ENCODE measurements at regions not wholly inside any gene's neighbourhood (a gene's known extent, or its start where the extent isn't known, plus 50 kb on each side); places are given as distances from the start of the nearest gene placed in this dataset.

DNA sequence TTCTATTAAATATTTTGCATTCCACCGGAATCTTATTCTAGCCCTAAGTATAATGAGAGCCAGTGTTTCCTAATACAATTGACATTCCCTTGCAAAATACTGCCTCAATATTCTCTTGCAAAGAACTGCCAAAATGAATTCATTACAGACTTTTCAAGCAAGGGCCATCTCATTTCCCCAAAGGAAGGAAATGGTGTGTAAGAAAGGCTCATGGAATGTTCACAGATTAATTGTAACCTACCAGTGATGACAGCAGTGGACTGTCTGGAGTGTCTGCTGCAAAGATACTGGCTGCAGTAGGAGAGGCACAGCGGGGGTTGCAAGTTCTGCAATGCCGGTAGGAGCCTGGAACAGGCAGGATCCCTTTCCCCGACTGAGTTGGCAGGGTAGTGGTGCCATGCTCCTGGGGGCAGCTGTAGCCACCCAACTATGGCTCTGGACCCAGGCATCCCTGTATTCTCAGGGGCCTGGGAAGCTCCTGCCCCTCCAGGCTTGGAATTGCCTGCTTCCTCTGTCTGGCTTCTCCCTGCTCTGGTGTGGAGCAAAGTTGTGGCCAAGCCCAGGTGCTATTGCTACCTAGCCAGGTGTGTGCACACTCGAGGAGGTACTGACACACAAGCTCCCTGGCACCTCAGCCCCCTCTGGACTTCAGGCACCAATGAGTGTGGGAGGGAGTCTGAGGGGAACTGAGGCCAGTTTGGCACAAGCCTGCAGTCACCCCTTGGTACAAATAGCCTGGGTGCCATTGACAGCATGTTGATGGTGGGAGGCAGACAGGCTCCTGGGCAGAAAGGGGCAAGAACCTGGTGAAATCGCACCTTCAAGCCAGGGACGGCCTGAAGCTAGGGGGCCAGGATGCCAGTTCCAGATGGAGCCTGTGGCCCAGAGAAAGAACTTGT, 1371.0 kb downstream of the KCNT2 start:
- no peak for DNase-seq
- H3K27ac Mint-ChIP-seq: no peak overlapping the region
- Histone ChIP-seq H3K27ac (ENCODE audit: low read depth, low read length) (no peak overlapping the region), H3K9me3 (ENCODE audit: low read length) (no peaks in the 10 kb centered on the region), H3K4me1 (ENCODE audit: insufficient read depth, low read length) (no peaks in the 10 kb centered on the region), H3K36me3 (ENCODE audit: insufficient read depth, low read length) (no peaks in the 10 kb centered on the region), H3K4me3 (ENCODE audit: low read length) (no peak overlapping the region), H3K27me3 (ENCODE audit: insufficient read depth, low read length, poor library complexity, severe bottlenecking) (no peaks in the 10 kb centered on the region)
- POLR2A ChIA-PET: no interaction called here
- H3K27me3 Mint-ChIP-seq: no peaks in the 10 kb centered on the region
- H3K4me3 Mint-ChIP-seq: no peak overlapping the region
- no peaks in the 10 kb centered on the region for H3K36me3 Mint-ChIP-seq
- CTCF ChIA-PET: no interaction called here
- no peaks in the 10 kb centered on the region for H3K4me1 Mint-ChIP-seq
- H3K9me3 Mint-ChIP-seq: no peaks in the 10 kb centered on the region

- no peaks in the 10 kb centered on the region for H3K27me3 ChIP-seq (ENCODE audit: insufficient read depth, low read length, poor library complexity, severe bottlenecking)
- Mint-ChIP-seq H3K9me3 (peaks cover 0 to 6% (median 1%) of the 10 kb centered on the region in 5 donors), H3K4me3 (no peak overlapping the region), H3K36me3 (no peaks in the 10 kb centered on the region), H3K4me1 (no peaks in the 10 kb centered on the region), H3K27me3 (no peaks in the 10 kb centered on the region), H3K27ac (no peak overlapping the region)
- no peaks in the 10 kb centered on the region for H3K9me3 ChIP-seq (ENCODE audit: low read length)
- no peaks in the 10 kb centered on the region for H3K36me3 ChIP-seq (ENCODE audit: insufficient read depth, low read length)
- no peak for DNase-seq
- H3K4me1 ChIP-seq (ENCODE audit: insufficient read depth, low read length): no peaks in the 10 kb centered on the region
- POLR2A ChIA-PET: no interaction called here
- H3K27ac ChIP-seq (ENCODE audit: low read depth, low read length): no peak overlapping the region
- CTCF ChIA-PET: no interaction called here
- H3K4me3 ChIP-seq (ENCODE audit: low read length): no peak overlapping the region
Measured at GRCh38 chr1:195218428-195219212, 1389.6 kb downstream of the KCNT2 start.

GRCh38 chr1:195202241-195202640, 1406.0 kb downstream of the KCNT2 start:
- Mint-ChIP-seq H3K4me3 (no peak overlapping the region), H3K27me3 (no peaks in the 10 kb centered on the region), H3K36me3 (no peaks in the 10 kb centered on the region), H3K27ac (no peak overlapping the region), H3K9me3 (no peaks in the 10 kb centered on the region), H3K4me1 (peaks cover 0 to 7% (median 7%) of the 10 kb centered on the region in 3 donors)
- H3K27ac ChIP-seq (ENCODE audit: low read depth, low read length): no peak overlapping the region
- ChIA-PET POLR2A (no interaction called here), CTCF (no interaction called here)
- no peaks in the 10 kb centered on the region for H3K4me1 ChIP-seq (ENCODE audit: insufficient read depth, low read length)
- no peak for DNase-seq
- H3K27me3 ChIP-seq (ENCODE audit: insufficient read depth, low read length, poor library complexity, severe bottlenecking): no peaks in the 10 kb centered on the region
- H3K4me3 ChIP-seq (ENCODE audit: low read length): no peak overlapping the region
- H3K36me3 ChIP-seq (ENCODE audit: insufficient read depth, low read length): no peaks in the 10 kb centered on the region
- H3K9me3 ChIP-seq (ENCODE audit: low read length): no peaks in the 10 kb centered on the region

- ChIA-PET CTCF (no interaction called here), POLR2A (no interaction called here)
- no peaks in the 10 kb centered on the region for H3K27me3 Mint-ChIP-seq
- H3K27ac Mint-ChIP-seq: no peak overlapping the region
- Histone ChIP-seq H3K27ac (ENCODE audit: low read depth, low read length) (no peak overlapping the region), H3K27me3 (ENCODE audit: insufficient read depth, low read length, poor library complexity, severe bottlenecking) (no peaks in the 10 kb centered on the region), H3K36me3 (ENCODE audit: insufficient read depth, low read length) (no peaks in the 10 kb centered on the region), H3K4me1 (ENCODE audit: insufficient read depth, low read length) (no peaks in the 10 kb centered on the region), H3K4me3 (ENCODE audit: low read length) (no peak overlapping the region), H3K9me3 (ENCODE audit: low read length) (no peaks in the 10 kb centered on the region)
- no peak overlapping the region for H3K4me3 Mint-ChIP-seq
- no peaks in the 10 kb centered on the region for H3K9me3 Mint-ChIP-seq
- H3K4me1 Mint-ChIP-seq: peaks cover 8 to 20% (median 18%) of the 10 kb centered on the region in 3 donors
- H3K36me3 Mint-ChIP-seq: no peaks in the 10 kb centered on the region
- DNase-seq: no peak
Measured at GRCh38 chr1:195200772-195201171, 1407.5 kb downstream of the KCNT2 start.

GRCh38 chr1:195197116-195197515, 1411.1 kb downstream of the KCNT2 start:
- Mint-ChIP-seq H3K27ac (no peak overlapping the region), H3K36me3 (no peaks in the 10 kb centered on the region), H3K9me3 (peaks cover 0 to 2% (median 0%) of the 10 kb centered on the region in 5 donors), H3K4me1 (peaks cover 16 to 36% (median 28%) of the 10 kb centered on the region in 3 donors), H3K27me3 (peaks cover 0 to 1% of the 10 kb centered on the region in 2 donors), H3K4me3 (no peak overlapping the region)
- ChIA-PET POLR2A (no interaction called here), CTCF (no interaction called here)
- Histone ChIP-seq H3K36me3 (ENCODE audit: insufficient read depth, low read length) (no peaks in the 10 kb centered on the region), H3K27me3 (ENCODE audit: insufficient read depth, low read length, poor library complexity, severe bottlenecking) (no peaks in the 10 kb centered on the region), H3K27ac (ENCODE audit: low read depth, low read length) (no peak overlapping the region), H3K9me3 (ENCODE audit: low read length) (no peaks in the 10 kb centered on the region), H3K4me3 (ENCODE audit: low read length) (no peak overlapping the region), H3K4me1 (ENCODE audit: insufficient read depth, low read length) (no peaks in the 10 kb centered on the region)
- no peak for DNase-seq

DNA sequence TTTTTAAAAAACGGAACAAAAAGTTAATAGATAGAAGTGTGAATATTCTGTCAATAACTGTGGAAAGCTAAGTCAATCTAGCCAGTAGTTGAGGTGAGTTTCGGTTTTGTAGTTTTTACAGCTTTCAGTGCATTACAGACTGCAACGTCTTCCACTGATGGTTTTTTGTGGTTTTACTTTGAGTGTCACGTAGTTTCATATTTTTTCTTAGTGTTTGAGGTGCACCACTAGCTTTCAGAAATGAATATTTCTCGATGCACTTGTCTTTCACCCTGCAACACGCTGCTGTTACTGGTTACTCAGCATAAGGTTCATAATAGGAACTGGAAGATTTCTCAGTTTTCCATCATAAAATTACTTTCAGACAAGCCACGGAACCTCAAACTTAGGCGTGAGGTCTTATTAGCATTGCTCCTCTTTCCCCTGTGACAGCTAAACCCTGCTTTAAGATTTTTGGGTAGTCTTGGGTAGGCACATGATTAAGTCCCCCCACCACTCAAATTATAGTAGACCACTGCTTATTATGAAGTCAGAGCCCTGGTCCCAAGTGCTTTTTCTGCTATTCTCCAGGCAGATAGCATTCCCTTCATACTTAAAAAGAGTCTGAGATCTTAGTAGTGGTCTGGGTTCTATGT, 1412.7 kb downstream of the KCNT2 start:
- Mint-ChIP-seq H3K4me3 (peak overlapping the region; percentile 70 to 84 (median 80)), H3K4me1 (peaks cover 16 to 39% (median 28%) of the 10 kb centered on the region in 3 donors), H3K27ac (peak overlapping the region; percentile 21 to 83 (median 68)), H3K9me3 (peaks cover 0 to 2% (median 0%) of the 10 kb centered on the region in 5 donors), H3K36me3 (peaks cover 0 to 1% (median 0%) of the 10 kb centered on the region in 3 donors), H3K27me3 (peaks cover 0 to 1% of the 10 kb centered on the region in 2 donors)
- Histone ChIP-seq H3K27ac (ENCODE audit: low read depth, low read length) (no peak overlapping the region), H3K9me3 (ENCODE audit: low read length) (no peaks in the 10 kb centered on the region), H3K4me3 (ENCODE audit: low read length) (no peak overlapping the region), H3K27me3 (ENCODE audit: insufficient read depth, low read length, poor library complexity, severe bottlenecking) (no peaks in the 10 kb centered on the region), H3K4me1 (ENCODE audit: insufficient read depth, low read length) (no peaks in the 10 kb centered on the region), H3K36me3 (ENCODE audit: insufficient read depth, low read length) (no peaks in the 10 kb centered on the region)
- CTCF ChIA-PET: no interaction called here
- POLR2A ChIA-PET: no interaction called here
- peak in 1 of 5 donors; percentile 4 for DNase-seq

DNA sequence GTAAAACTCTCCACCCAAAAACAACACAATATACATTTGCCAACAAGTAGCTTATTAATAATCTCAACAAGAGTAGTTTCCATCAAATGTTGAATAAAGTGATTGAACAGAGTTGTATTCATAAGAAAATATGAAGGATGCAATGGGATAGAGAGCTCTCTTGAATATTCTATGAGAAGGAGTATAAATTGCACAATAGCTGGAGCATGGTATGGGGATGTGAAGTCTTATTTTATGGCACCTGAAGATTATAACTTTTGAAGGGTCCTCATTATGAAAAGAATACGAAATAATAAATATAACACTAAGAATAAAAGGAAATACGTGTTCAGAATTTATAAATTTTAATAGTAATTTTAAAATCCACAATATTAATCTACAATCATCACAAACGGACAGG, 1415.1 kb downstream of the KCNT2 start:
- no peak overlapping the region for H3K4me3 ChIP-seq (ENCODE audit: low read length)
- ChIA-PET POLR2A (no interaction called here), CTCF (no interaction called here)
- Mint-ChIP-seq H3K9me3 (peaks cover 0 to 2% (median 0%) of the 10 kb centered on the region in 5 donors), H3K4me3 (no peak overlapping the region), H3K4me1 (peaks cover 16 to 39% (median 28%) of the 10 kb centered on the region in 3 donors), H3K27ac (no peak overlapping the region), H3K36me3 (peaks cover 0 to 1% (median 0%) of the 10 kb centered on the region in 3 donors), H3K27me3 (peaks cover 0 to 1% of the 10 kb centered on the region in 2 donors)
- H3K27ac ChIP-seq (ENCODE audit: low read depth, low read length): no peak overlapping the region
- no peaks in the 10 kb centered on the region for H3K36me3 ChIP-seq (ENCODE audit: insufficient read depth, low read length)
- no peaks in the 10 kb centered on the region for H3K4me1 ChIP-seq (ENCODE audit: insufficient read depth, low read length)
- no peak for DNase-seq
- no peaks in the 10 kb centered on the region for H3K27me3 ChIP-seq (ENCODE audit: insufficient read depth, low read length, poor library complexity, severe bottlenecking)
- H3K9me3 ChIP-seq (ENCODE audit: low read length): no peaks in the 10 kb centered on the region

DNA sequence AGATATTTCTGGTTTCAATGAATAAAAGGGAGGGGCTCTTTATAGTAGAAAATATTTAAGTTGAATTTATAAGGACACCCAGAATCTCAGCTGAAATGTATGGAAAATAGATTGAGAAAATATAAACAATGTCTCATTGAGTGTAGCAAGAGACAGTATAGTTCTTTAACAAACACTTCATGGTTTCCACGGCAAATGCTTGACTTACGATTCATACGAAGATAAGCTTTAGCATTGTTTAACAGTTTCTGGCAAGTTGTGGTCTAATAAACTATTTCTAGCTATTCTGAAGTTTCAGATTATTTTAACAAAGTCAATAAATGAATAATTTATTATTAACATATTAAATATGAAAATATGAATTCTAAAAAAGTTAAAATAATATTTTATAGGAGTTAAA, 1419.4 kb downstream of the KCNT2 start:
- Mint-ChIP-seq H3K36me3 (peaks cover 0 to 1% (median 0%) of the 10 kb centered on the region in 3 donors), H3K4me1 (peaks cover 0 to 7% (median 0%) of the 10 kb centered on the region in 3 donors)

More for the DNA sequence above, 1419.4 kb downstream of the KCNT2 start:
- H3K27ac ChIP-seq (ENCODE audit: low read depth, low read length): no peak overlapping the region
- no peak for DNase-seq
- Mint-ChIP-seq H3K9me3 (no peaks in the 10 kb centered on the region), H3K27ac (no peak overlapping the region), H3K27me3 (peaks cover 0 to 4% of the 10 kb centered on the region in 2 donors), H3K4me3 (no peak overlapping the region)
- no peak overlapping the region for H3K4me3 ChIP-seq (ENCODE audit: low read length)
- no peaks in the 10 kb centered on the region for H3K36me3 ChIP-seq (ENCODE audit: insufficient read depth, low read length)
- H3K9me3 ChIP-seq (ENCODE audit: low read length): no peaks in the 10 kb centered on the region
- ChIA-PET CTCF (no interaction called here), POLR2A (no interaction called here)
- no peaks in the 10 kb centered on the region for H3K27me3 ChIP-seq (ENCODE audit: insufficient read depth, low read length, poor library complexity, severe bottlenecking)
- no peaks in the 10 kb centered on the region for H3K4me1 ChIP-seq (ENCODE audit: insufficient read depth, low read length)
